B cell (primary cell): ENCODE measurements at regions not wholly inside any gene's neighbourhood (a gene's known extent, or its start where the extent isn't known, plus 50 kb on each side); places are given as distances from the start of the nearest gene placed in this dataset.

Experiments used
- EZH2 ChIP-seq: IDR thresholded peaks from 2 replicates; pipeline ENCODE4 v1.6.1; 2012; ENCODE audit warnings: borderline replicate concordance, low read depth, mild to moderate bottlenecking, moderate library complexity, low read length; ENCODE audit not compliant: insufficient read depth, poor library complexity, severe bottlenecking
- TF ChIP-seq, protein P1 (sequence below): fragments of 200-600 bp; IDR thresholded peaks from one replicate; pipeline ENCODE4 v1.8.0; 2022; ENCODE audit warnings: antibody characterized with exemption, mild to moderate bottlenecking

DNA sequence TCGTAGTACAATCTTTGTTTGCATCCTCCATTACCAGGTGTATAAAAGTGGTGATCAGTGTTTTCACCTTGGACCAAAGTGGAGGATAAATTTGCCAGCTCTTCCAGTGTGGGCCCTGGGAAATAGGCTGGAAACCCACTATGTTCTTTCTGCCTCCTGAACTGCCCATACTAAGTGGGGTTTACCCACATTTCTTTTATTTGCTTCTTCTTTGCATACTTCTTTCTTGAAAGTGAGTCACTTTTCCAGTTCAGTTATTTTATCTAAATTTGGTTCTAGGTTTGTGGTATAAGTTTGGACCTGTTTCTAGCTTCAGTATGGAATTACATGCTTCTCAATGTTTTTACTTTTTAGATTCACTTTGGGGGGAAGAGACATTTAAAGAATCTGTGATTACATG is 126.2 kb upstream of the ACBD5 start:
- TF ChIP-seq, protein P1, sequence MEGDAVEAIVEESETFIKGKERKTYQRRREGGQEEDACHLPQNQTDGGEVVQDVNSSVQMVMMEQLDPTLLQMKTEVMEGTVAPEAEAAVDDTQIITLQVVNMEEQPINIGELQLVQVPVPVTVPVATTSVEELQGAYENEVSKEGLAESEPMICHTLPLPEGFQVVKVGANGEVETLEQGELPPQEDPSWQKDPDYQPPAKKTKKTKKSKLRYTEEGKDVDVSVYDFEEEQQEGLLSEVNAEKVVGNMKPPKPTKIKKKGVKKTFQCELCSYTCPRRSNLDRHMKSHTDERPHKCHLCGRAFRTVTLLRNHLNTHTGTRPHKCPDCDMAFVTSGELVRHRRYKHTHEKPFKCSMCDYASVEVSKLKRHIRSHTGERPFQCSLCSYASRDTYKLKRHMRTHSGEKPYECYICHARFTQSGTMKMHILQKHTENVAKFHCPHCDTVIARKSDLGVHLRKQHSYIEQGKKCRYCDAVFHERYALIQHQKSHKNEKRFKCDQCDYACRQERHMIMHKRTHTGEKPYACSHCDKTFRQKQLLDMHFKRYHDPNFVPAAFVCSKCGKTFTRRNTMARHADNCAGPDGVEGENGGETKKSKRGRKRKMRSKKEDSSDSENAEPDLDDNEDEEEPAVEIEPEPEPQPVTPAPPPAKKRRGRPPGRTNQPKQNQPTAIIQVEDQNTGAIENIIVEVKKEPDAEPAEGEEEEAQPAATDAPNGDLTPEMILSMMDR = no peak
- no peak for TF ChIP-seq EZH2
